RWPE1 (cell line): ENCODE measurements at regions not wholly inside any gene's neighbourhood (a gene's known extent, or its start where the extent isn't known, plus 50 kb on each side); places are given as distances from the start of the nearest gene placed in this dataset.
"Not testable (repeated sequence)": the region's sequence is repeated elsewhere in the genome, so short reads cannot be mapped to it uniquely, and the experiment has no call there.

Experiments used
- CTCF ChIA-PET: fragments of 350-600 bp; sonication (Branson Sonifier 250); formaldehyde crosslinking; extraction: SDS; loops from one replicate; lab custom pipeline; 2021; lab: Yijun Ruan, JAX
- POLR2A ChIA-PET: fragments of 400-600 bp; formaldehyde crosslinking; extraction: SDS; loops from one replicate; lab custom pipeline; 2020; ENCODE audit warnings: antibody characterized with exemption; ENCODE audit not compliant: low non-redundant PET; lab: Yijun Ruan, JAX
- DNase-seq: peaks from one replicate; pipeline ENCODE4 v3.0.0; 2012; ENCODE audit warnings: low spot score
- H3K27ac ChIP-seq: fragments of 450-650 bp; 2 replicates; pipeline ENCODE4 v1.5.1; 2017
- CTCF ChIP-seq: fragments of 450-650 bp; conservative IDR thresholded peaks from 2 replicates; pipeline ENCODE4 v1.5.1; 2017; ENCODE audit warnings: low read depth, mild to moderate bottlenecking

- no peak for DNase-seq
- CTCF ChIA-PET, result no interaction called here
- H3K27ac ChIP-seq, result no peak overlapping the region
- no peak for TF ChIP-seq CTCF
- POLR2A ChIA-PET, result no interaction called here
These were observed 91.5 kb downstream of the NPIPB11 start for GRCh38 chr16:29315046-29315445.

- CTCF ChIA-PET, result no interaction called here
- DNase-seq, result no peak
- H3K27ac ChIP-seq, result no peak overlapping the region
- POLR2A ChIA-PET, result no interaction called here
- TF ChIP-seq CTCF, result no peak
These were observed 92.1 kb downstream of the NPIPB11 start for GRCh38 chr16:29314292-29314934.

GRCh38 chr16:29313559-29314048 is 92.9 kb downstream of the NPIPB11 start:
- ChIA-PET CTCF (no interaction called here), POLR2A (no interaction called here)
- TF ChIP-seq CTCF, result no peak
- no peak for DNase-seq
- H3K27ac ChIP-seq, result no peak overlapping the region

GRCh38 chr16:29312835-29313558 is 93.5 kb downstream of the NPIPB11 start:
- DNase-seq, result no peak
- no peak overlapping the region for H3K27ac ChIP-seq
- ChIA-PET POLR2A (no interaction called here), CTCF (no interaction called here)
- TF ChIP-seq CTCF, result no peak

- CTCF ChIA-PET, POLR2A ChIA-PET, H3K27ac ChIP-seq, DNase-seq: not testable (repeated sequence)
These were observed 94.2 kb downstream of the NPIPB11 start for GRCh38 chr16:29312345-29312675.

GRCh38 chr16:29311461-29312344 is 94.8 kb downstream of the NPIPB11 start:
- POLR2A ChIA-PET, result no interaction called here
- TF ChIP-seq CTCF, result no peak
- CTCF ChIA-PET, result interaction anchor here (0.6 kb wide), 1 partner anchor 141 kb away, joined by 3 read pairs; no protein-coding TSS in a partner anchor
- DNase-seq, result no peak
- H3K27ac ChIP-seq, result no peak overlapping the region
